SK-N-DZ (cell line): ENCODE measurements at regions not wholly inside any gene's neighbourhood (a gene's known extent, or its start where the extent isn't known, plus 50 kb on each side); places are given as distances from the start of the nearest gene placed in this dataset.
"Not testable (repeated sequence)": the region's sequence is repeated elsewhere in the genome, so short reads cannot be mapped to it uniquely, and the experiment has no call there.

Experiments used
- DNase-seq: peaks from one replicate; pipeline ENCODE4 v3.0.0-alpha.2; 2015; ENCODE audit warnings: low spot score

DNA sequence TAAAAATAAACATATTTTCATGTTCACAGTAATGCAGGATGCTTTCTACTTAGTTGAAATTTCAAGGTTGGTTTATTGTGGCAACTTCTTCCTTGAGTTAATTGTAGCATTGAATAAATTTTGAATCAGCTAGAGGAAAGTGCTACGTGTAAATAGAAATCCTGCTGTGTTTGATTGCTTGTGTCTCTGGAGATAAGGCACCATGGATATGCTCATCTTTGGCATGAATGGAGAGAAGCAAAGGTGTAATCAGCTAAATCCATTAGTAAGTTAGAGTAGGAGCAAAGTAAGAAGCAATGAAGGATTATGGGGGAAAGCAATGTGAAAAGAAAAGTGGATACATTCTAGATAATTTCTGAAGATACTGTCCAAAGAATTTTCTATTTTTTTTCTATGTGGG is 331.1 kb downstream of the PTPRC start:
- no peak for DNase-seq

GRCh38 chr1:198970916-198971315 is 332.1 kb downstream of the PTPRC start:
- DNase-seq, result no peak

GRCh38 chr1:198977909-198978308 is 339.1 kb downstream of the PTPRC start:
- no peak for DNase-seq

DNA sequence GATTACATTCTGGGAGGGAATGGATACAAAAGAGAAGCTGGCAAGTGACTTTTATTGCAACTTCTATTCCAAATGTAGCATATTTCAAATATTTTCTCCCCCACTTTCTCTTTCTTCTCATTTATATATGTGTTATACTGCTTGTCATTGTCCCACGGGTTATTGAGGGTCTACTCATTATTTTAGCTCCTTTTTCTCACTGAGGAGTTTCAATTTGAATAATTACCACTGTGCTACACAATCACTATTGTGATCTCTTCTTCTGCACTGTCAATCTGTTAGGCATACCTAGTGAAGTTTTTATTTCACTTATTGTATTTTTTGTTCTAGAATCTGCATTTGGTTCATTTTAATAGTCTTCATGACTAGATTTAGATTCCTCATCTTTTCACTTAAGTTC is 339.7 kb downstream of the PTPRC start:
- no peak for DNase-seq

DNA sequence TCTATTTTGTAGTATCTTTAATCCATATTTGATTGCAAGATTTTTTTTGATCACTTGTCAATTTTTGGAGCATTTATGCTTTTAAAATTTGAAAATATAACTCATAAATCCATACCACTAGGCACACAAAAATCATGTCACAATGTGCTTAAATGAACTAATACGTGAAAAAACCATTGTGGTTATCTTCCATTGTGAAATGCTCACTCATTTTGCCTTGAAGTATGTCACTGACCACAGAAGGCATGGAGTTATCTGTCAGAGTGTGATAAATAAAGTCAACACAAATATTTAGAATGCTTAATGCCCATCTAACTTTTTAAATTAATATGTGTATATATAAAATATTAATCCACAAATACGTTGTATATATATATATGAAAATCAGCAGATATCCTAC is 347.2 kb downstream of the PTPRC start:
- DNase-seq, result no peak

DNA sequence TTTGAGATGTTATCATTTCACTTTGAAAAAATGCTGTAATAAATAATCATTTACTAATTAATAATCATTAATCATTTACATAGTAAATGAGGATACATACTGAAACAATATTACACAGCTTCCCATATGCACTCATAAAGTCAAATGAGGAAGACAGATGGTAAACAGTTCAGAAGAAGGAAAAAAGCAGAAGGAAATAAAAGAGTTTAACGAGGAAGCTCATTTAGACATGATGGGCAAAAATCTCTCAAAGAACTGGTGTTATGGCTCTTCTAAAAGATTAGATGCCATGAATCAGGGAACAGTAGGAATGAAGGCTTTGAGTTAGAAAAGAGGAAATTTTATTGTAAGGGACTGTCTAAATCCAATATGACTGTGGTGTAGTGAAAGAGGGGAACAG is 347.6 kb downstream of the PTPRC start:
- DNase-seq, result no peak

- DNase-seq, result no peak
Measured at GRCh38 chr1:199002661-199003060, 363.8 kb downstream of the PTPRC start.

DNA sequence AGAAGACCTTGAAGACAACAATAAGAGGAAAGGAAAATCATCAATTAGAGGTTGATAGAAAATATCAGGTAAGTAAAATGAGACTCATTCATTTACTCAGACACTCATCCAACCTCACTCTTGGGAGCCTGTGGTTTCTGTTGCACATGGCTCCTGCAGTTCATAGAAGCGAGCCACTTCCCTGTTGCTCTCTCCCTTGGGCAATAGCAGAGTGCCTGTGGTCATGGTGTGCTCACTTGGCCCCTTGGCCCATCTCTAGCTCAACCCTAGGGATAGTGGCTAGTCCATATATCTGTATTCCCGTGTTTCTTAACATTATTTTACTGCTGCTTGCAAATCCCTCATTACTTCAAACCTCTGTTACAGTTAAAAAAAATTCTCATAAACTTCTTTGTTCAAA is 368.6 kb downstream of the PTPRC start:
- DNase-seq, result no peak

GRCh38 chr1:199009447-199009846 is 370.6 kb downstream of the PTPRC start:
- DNase-seq, result no peak

DNA sequence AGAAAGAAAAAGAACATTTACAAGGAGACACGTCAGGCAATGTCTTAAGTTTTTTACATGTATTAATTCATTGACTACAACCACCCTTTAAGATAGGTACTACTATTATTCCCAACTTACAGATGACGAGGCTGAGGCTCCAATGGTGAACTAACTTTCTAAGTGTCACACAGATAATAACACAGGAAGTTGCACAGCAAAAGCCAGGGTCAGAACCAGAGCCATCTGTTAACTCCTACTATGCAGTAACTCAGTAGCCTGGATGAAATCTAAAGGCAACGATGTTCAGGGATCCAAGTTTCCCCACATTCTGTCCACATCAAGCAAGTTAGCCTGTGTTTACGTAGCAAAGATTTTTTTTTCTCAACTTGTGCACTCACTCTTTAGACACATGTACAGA is 371.7 kb downstream of the PTPRC start:
- DNase-seq, result no peak

DNA sequence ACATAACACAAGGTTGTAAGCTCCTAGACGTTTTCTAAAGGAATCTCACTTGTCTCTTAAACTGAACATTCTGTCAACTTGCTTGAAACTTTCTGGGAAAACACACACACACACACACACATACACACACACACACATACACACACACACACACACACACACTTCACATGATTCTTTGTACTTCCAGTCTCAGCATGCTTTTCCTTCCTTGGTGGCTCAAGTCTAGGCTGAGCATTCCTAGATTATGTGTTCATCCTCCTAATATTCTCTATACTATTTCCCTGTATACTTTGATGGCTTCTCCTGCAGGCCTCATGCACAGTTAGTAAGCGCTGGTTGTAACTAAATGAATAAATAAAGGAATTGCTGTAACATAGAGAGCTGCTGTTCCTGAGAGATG is 372.1 kb downstream of the PTPRC start:
- DNase-seq, result no peak

GRCh38 chr1:199015799-199016198 is 377.0 kb downstream of the PTPRC start:
- DNase-seq, result no peak

- DNase-seq, result no peak
Measured at GRCh38 chr1:199018471-199019135, 379.8 kb downstream of the PTPRC start.

DNA sequence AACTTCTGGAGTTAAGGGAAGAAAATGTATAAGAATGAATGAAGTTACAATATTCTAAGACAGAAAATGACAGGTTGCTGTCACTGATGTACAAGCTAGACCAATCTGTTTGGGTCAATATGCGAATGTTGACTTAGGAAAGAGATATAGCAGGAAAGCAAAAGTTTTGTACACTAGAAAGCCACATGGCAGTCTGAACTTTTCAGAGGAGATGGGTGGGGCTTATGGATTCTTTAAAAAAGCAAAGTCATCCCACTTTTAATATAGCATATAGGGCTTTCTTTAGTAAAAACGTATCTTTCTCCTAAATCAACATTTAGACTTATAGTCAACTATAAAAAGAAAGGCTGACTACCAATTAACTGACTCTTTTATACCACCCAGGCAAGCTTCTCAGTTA is 381.2 kb downstream of the PTPRC start:
- DNase-seq, result no peak

- DNase-seq, result no peak
Measured at GRCh38 chr1:199020904-199021303, 382.1 kb downstream of the PTPRC start.

- DNase-seq, result no peak
Measured at GRCh38 chr1:199029401-199029800, 390.6 kb downstream of the PTPRC start.

- no peak for DNase-seq
Measured at GRCh38 chr1:199029855-199030254, 391.0 kb downstream of the PTPRC start.

- DNase-seq, result not testable (repeated sequence)
Measured at GRCh38 chr1:199030541-199030940, 391.7 kb downstream of the PTPRC start.

- DNase-seq, result not testable (repeated sequence)
Measured at GRCh38 chr1:199031170-199031569, 392.3 kb downstream of the PTPRC start.

DNA sequence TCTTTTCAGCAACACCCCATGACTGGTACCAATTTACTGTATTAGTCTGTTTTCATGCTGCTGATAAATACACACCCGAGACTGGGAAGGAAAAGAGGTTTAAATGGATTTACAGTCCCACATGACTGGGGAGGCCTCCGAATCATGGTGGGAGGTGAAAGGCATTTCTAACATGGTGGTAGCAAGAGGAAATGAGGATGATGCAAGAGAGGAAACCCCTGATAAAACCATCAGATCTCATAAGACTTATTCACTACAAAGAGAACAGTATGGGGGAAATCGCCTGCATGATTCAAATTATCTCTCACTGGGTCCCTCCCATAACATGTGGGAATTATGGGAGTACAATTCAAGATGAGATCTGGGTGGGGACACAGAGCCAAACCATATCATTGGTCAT is 393.6 kb downstream of the PTPRC start:
- DNase-seq, result not testable (repeated sequence)

GRCh38 chr1:199033661-199034060 is 394.8 kb downstream of the PTPRC start:
- DNase-seq, result no peak

DNA sequence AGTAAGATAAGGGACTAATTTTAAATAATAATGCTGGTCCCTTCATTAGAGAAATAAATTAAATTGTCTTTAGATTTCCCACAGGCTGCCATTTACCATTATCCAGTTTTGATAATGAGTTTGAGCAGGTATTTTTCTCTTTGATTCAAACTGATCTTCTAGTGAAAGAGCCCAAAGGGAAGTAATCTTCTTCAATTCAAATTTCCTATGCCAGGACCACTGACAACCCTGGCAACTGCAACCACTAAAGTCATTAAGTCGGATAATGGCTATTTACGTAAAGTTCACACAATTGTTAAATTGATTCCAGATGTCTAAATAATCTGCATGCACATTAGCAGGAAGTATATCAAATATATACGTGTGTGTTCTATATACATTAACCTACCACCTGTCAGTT is 399.3 kb downstream of the PTPRC start:
- DNase-seq, result peak; percentile 21

DNA sequence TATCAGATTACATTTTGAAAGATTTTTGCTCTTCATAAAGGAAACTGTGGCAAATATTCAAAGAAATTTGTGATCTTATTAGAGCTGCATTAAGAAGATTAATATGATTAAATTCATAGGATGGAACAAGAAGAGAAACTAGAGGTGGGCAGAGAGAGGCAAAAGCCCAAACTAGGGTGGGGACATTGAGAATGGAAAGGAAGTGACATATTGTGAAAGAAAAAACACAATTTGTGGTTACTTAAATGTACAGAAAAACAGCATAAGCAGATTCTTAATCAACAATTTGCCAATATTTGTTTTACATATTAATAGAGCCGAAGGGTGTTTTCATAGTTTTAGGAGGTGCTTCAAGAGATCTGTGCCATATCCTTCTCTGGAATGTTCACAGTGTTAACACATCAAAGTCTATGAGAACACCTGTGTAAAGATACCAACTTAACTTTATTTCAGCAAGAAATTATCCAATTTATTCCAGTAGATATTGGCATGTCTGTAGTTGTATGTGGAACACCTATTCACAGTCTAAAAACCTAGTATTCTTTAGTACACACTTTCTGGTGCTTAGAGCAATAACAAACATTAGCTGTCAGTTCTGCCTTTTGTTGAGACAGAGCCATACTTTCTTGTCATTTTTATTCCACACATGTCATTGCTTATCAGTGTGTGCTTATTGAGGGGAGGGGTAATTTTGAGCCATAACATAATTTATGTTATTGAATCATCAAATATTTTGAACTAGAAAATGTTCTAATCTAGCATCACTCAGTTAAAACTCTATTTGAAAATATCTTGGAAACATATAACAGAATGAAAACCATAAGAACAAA is 401.5 kb downstream of the PTPRC start:
- no peak for DNase-seq
